ENCODE measurements at regions not wholly inside any gene's neighbourhood (a gene's known extent, or its start where the extent isn't known, plus 50 kb on each side); places are given as distances from the start of the nearest gene placed in this dataset.

DNA sequence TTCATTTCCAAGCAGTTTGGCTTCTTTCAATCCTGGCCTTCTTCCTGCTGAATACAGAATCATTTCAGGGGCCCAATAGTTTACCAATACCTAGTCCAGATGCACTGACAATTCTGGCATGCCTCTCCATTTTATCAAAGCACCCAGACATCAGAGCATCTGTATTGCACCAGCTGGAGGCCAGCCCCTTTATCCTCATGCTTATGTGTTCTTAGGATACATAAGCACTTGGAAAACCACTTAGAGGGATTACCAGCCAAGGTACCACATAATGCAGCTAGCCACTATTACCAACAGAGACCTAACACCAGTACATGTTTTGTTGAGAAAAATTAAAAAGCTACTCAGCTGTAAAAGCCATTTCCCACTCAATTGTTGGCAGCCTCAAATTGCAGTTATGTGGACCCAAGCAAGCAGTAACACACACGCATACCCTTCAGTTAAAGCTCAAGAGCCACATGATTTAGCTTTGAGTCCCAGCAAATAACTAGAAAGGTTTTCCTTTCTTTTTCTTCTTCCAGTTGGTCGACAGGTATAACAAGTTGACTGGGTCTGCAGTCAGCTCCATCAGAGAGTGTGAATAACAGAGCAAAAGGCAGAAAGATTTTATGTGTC lies 263.8 kb downstream of the DIO2 start:
- H3K4me3 ChIP-seq (ENCODE audit: low read depth, low read length): no peak overlapping the region
- TF ChIP-seq, protein P1, sequence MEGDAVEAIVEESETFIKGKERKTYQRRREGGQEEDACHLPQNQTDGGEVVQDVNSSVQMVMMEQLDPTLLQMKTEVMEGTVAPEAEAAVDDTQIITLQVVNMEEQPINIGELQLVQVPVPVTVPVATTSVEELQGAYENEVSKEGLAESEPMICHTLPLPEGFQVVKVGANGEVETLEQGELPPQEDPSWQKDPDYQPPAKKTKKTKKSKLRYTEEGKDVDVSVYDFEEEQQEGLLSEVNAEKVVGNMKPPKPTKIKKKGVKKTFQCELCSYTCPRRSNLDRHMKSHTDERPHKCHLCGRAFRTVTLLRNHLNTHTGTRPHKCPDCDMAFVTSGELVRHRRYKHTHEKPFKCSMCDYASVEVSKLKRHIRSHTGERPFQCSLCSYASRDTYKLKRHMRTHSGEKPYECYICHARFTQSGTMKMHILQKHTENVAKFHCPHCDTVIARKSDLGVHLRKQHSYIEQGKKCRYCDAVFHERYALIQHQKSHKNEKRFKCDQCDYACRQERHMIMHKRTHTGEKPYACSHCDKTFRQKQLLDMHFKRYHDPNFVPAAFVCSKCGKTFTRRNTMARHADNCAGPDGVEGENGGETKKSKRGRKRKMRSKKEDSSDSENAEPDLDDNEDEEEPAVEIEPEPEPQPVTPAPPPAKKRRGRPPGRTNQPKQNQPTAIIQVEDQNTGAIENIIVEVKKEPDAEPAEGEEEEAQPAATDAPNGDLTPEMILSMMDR (IDR thresholded peaks at IDR 0.05; ENCODE audit: low read depth, low read length): no peak
- DNase-seq (ENCODE audit: low read depth, low spot score): no peak
- no peaks in the 10 kb centered on the region for H3K9me3 ChIP-seq (ENCODE audit: control insufficient read depth, insufficient read depth, low read length)
- CTCF ChIA-PET: interaction anchor here (0.5 to 0.6 kb wide), 2 partner anchors 988 to 1014 kb away, joined by 3 to 5 read pairs; no protein-coding TSS in a partner anchor
- POLR2A ChIA-PET: no interaction called here
- no peaks in the 10 kb centered on the region for H3K27me3 ChIP-seq (ENCODE audit: control insufficient read depth, insufficient read depth, low read length)
- H3K27ac ChIP-seq (ENCODE audit: low read depth, low read length): no peak overlapping the region

DNA sequence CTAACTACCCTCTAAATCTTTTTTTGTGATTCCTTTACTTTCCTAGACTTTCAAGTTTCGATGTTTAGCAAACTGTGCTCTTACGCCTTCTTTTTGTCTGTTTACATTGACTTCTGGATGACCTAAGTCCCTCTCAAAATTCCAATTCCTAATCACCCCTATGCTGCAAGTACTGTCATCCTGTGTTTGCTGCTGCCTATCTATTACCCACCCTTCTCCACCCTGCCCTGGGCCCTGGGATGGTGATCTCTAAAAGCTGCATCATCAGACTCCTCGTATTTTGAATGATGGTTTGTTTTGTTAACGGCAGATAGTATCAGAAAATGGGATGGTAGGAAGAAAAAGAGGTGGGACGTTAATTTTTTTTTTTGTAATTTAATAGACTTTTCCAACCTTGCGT lies 272.1 kb downstream of the DIO2 start:
- CTCF ChIA-PET: no interaction called here
- TF ChIP-seq, protein P1 (IDR thresholded peaks at IDR 0.05; ENCODE audit: low read depth, low read length): no peak
- POLR2A ChIA-PET: no interaction called here

DNA sequence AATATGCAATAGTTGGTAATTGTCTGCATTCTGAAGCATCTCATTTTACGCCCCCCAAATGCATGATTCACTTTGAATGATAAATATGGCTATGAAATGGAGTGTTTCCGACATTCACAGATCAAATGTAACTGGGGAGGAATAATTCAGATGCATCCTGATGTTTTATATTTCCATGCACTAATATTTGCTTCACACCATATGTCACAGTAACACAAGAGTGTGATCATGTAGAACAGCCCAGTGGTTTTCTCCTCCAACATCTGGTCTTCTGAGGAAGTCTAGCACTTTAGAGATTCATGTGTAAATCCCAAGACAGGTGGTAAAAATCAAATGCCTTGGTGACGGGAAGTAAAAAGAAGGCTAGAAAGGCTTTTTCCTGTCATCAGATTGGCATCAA lies 273.1 kb downstream of the DIO2 start:
- no peak overlapping the region for H3K4me3 ChIP-seq (ENCODE audit: low read depth, low read length)
- H3K27me3 ChIP-seq (ENCODE audit: control insufficient read depth, insufficient read depth, low read length): peaks cover 3% of the 10 kb centered on the region
- CTCF ChIA-PET: no interaction called here
- POLR2A ChIA-PET: no interaction called here
- TF ChIP-seq, protein P1 (IDR thresholded peaks at IDR 0.05; ENCODE audit: low read depth, low read length): no peak
- no peak for DNase-seq (ENCODE audit: low read depth, low spot score)
- no peaks in the 10 kb centered on the region for H3K9me3 ChIP-seq (ENCODE audit: control insufficient read depth, insufficient read depth, low read length)
- no peak overlapping the region for H3K27ac ChIP-seq (ENCODE audit: low read depth, low read length)

More for the DNA sequence above, 272.1 kb downstream of the DIO2 start:
- Histone ChIP-seq H3K9me3 (ENCODE audit: control insufficient read depth, insufficient read depth, low read length) (no peaks in the 10 kb centered on the region), H3K27ac (ENCODE audit: low read depth, low read length) (no peak overlapping the region), H3K4me3 (ENCODE audit: low read depth, low read length) (no peak overlapping the region), H3K27me3 (ENCODE audit: control insufficient read depth, insufficient read depth, low read length) (peaks cover 3% of the 10 kb centered on the region)
- no peak for DNase-seq (ENCODE audit: low read depth, low spot score)

DNA sequence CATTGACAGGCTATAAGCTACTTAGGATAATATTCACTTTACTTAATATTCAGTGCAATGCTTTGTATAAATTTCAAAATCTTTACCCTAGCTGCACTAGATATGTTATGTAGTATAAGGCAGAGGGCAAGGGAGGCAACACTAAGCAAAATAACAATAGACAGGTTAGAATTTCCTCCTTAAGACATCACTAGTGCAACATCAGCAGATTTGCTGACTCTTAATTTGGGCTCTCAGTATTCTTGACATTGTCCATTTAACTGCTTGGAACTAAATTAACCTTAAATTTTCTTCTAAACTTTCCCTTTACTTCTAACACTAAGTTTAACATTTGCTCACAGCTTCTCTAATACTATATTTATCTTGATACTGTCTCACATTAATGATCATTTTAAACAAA lies 273.9 kb downstream of the DIO2 start:
- TF ChIP-seq, protein P1 (IDR thresholded peaks at IDR 0.05; ENCODE audit: low read depth, low read length): no peak

DNA sequence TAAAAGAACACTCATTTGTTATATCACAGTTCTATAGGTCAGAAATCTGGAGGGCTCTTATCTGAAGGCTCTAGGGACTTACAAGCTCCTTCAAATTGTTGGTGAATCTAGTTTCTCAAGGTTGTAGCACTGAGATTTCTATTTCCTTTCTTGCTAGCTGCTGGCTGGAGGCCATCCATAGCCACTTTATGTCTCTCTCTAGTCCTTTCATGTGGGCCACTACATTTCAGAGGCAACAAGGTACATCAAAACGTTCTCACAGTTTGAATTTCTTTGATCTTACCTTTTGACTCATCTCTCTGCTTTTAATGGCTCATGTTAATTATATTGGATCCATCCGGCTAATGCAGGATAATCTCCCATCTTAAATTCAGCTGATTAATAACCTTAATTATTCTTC lies 286.8 kb downstream of the DIO2 start:
- H3K27me3 ChIP-seq (ENCODE audit: control insufficient read depth, insufficient read depth, low read length): no peaks in the 10 kb centered on the region
- DNase-seq (ENCODE audit: low read depth, low spot score): no peak
- no peak overlapping the region for H3K27ac ChIP-seq (ENCODE audit: low read depth, low read length)
- H3K9me3 ChIP-seq (ENCODE audit: control insufficient read depth, insufficient read depth, low read length): no peaks in the 10 kb centered on the region
- TF ChIP-seq, protein P1 (IDR thresholded peaks at IDR 0.05; ENCODE audit: low read depth, low read length): no peak
- ChIA-PET POLR2A (no interaction called here), CTCF (no interaction called here)
- H3K4me3 ChIP-seq (ENCODE audit: low read depth, low read length): no peak overlapping the region

More for the DNA sequence above, 273.9 kb downstream of the DIO2 start:
- POLR2A ChIA-PET: no interaction called here
- Histone ChIP-seq H3K27me3 (ENCODE audit: control insufficient read depth, insufficient read depth, low read length) (peaks cover 3% of the 10 kb centered on the region), H3K4me3 (ENCODE audit: low read depth, low read length) (no peak overlapping the region), H3K9me3 (ENCODE audit: control insufficient read depth, insufficient read depth, low read length) (no peaks in the 10 kb centered on the region), H3K27ac (ENCODE audit: low read depth, low read length) (no peak overlapping the region)
- DNase-seq (ENCODE audit: low read depth, low spot score): no peak
- CTCF ChIA-PET: no interaction called here

Measured in AG04450 (cell line).